ENCODE measurements at regions not wholly inside any gene's neighbourhood (a gene's known extent, or its start where the extent isn't known, plus 50 kb on each side); places are given as distances from the start of the nearest gene placed in this dataset.

- TF ChIP-seq, protein P1, sequence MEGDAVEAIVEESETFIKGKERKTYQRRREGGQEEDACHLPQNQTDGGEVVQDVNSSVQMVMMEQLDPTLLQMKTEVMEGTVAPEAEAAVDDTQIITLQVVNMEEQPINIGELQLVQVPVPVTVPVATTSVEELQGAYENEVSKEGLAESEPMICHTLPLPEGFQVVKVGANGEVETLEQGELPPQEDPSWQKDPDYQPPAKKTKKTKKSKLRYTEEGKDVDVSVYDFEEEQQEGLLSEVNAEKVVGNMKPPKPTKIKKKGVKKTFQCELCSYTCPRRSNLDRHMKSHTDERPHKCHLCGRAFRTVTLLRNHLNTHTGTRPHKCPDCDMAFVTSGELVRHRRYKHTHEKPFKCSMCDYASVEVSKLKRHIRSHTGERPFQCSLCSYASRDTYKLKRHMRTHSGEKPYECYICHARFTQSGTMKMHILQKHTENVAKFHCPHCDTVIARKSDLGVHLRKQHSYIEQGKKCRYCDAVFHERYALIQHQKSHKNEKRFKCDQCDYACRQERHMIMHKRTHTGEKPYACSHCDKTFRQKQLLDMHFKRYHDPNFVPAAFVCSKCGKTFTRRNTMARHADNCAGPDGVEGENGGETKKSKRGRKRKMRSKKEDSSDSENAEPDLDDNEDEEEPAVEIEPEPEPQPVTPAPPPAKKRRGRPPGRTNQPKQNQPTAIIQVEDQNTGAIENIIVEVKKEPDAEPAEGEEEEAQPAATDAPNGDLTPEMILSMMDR (IDR thresholded peaks at IDR 0.05): no peak
- no peak for TF ChIP-seq POLR2AphosphoS5 (IDR thresholded peaks at IDR 0.05; ENCODE audit: low read depth, low read length)
Observed at GRCh38 chr2:226378753-226379705, 420.6 kb downstream of the IRS1 start.

Measured in Panc1 (cell line).